Fibroblast of lung (primary cell): ENCODE measurements at regions not wholly inside any gene's neighbourhood (a gene's known extent, or its start where the extent isn't known, plus 50 kb on each side); places are given as distances from the start of the nearest gene placed in this dataset.

ENCODE experiments used
- DNase-seq, 2 donors: peaks; one replicate each; pipeline versions ENCODE4 v3.0.0 to v3.0.0-alpha.2; 2010; ENCODE audit warnings: low read depth in 2 of 2
- H2AFZ ChIP-seq: 2 replicates; pipeline ENCODE4 v1.5.1; 2012; ENCODE audit warnings: low read length, control low read depth, inconsistent platforms
- H3K27ac ChIP-seq: 2 replicates; pipeline ENCODE4 v1.5.1; 2011; ENCODE audit warnings: low read length, control low read depth; ENCODE audit not compliant: insufficient read depth
- H3K27me3 ChIP-seq: 2 replicates; pipeline ENCODE4 v1.5.1; 2011; ENCODE audit warnings: mild to moderate bottlenecking, low read length; ENCODE audit not compliant: control insufficient read depth, insufficient read depth
- H3K36me3 ChIP-seq: 2 replicates; pipeline ENCODE4 v1.5.1; 2011; ENCODE audit warnings: low read length; ENCODE audit not compliant: control insufficient read depth, insufficient read depth
- H3K4me1 ChIP-seq: 2 replicates; pipeline ENCODE4 v1.5.1; 2011; ENCODE audit warnings: low read length; ENCODE audit not compliant: control insufficient read depth, insufficient read depth; ENCODE audit errors: extremely low read depth
- H3K4me2 ChIP-seq: 2 replicates; pipeline ENCODE4 v1.5.1; 2011; ENCODE audit warnings: low read length, control low read depth; ENCODE audit not compliant: insufficient read depth; ENCODE audit errors: extremely low read depth
- H3K4me3 ChIP-seq, 4 experiments: fragments of 200-600 bp in 1 of 4; sonication (generic) in 1 of 4; replicated peaks in 1 of 4; 2 replicates each; pipeline ENCODE4 v1.5.1; 2011 to 2016; ENCODE audit warnings: low read length in 4 of 4, low read depth in 3 of 4, mild to moderate bottlenecking in 3 of 4, control low read depth in 2 of 4, inconsistent platforms in 1 of 4, mixed read lengths in 1 of 4; ENCODE audit not compliant: insufficient read depth in 1 of 4; ENCODE audit errors: control extremely low read depth in 1 of 4
- H3K79me2 ChIP-seq: 2 replicates; pipeline ENCODE4 v1.5.1; 2012; ENCODE audit warnings: mild to moderate bottlenecking, low read length, inconsistent platforms; ENCODE audit not compliant: control insufficient read depth, insufficient read depth
- H3K9ac ChIP-seq: 2 replicates; pipeline ENCODE4 v1.5.1; 2011; ENCODE audit warnings: mild to moderate bottlenecking, low read length, control low read depth; ENCODE audit not compliant: insufficient read depth
- H3K9me3 ChIP-seq: 2 replicates; pipeline ENCODE4 v1.5.1; 2012; ENCODE audit warnings: low read depth, low read length; ENCODE audit not compliant: control insufficient read depth, insufficient read depth
- H4K20me1 ChIP-seq: 2 replicates; pipeline ENCODE4 v1.5.1; 2011; ENCODE audit warnings: low read length; ENCODE audit not compliant: control insufficient read depth, insufficient read depth; ENCODE audit errors: extremely low read depth
- CTCF ChIP-seq, 2 donors: IDR thresholded peaks in 1 of 2; conservative IDR thresholded peaks in 1 of 2; 1 replicate in 1 of 2; 2 replicates in 1 of 2; pipeline ENCODE4 v1.5.1; 2011 to 2012; ENCODE audit warnings: low read length in 2 of 2, control low read depth in 1 of 2, inconsistent platforms in 1 of 2, low read depth in 1 of 2, mild to moderate bottlenecking in 1 of 2
- EZH2 ChIP-seq: IDR thresholded peaks from 2 replicates; pipeline ENCODE4 v1.5.1; 2012; ENCODE audit warnings: low read length, control low read depth, mild to moderate bottlenecking; ENCODE audit errors: missing control alignments

DNA sequence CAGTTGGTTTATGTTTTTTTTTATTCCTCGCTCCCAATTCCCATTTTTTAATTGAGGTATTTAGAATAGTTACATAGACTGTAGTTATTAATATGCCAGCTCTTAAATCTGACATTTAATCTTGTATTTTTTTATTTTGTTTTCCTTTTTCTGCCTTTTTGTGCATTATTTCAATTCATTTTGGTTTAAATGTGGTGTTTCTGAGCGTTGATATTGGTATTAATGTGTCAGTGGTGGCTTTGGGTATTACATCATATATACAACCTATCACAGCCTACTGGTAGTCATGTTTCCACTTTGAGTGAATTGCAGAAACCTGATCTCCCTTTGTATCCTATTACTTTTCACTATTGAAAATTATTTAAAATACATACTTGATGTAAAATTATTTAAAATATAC is 1027.3 kb downstream of the KCNT2 start:
- no peak overlapping the region for H2AFZ ChIP-seq
- H3K27ac ChIP-seq = no peak overlapping the region
- H3K4me2 ChIP-seq = no peak overlapping the region
- H3K4me1 ChIP-seq = no peaks in the 10 kb centered on the region
- no peaks in the 10 kb centered on the region for H3K36me3 ChIP-seq
- DNase-seq = no peak
- no peak overlapping the region for H3K4me3 ChIP-seq
- no peaks in the 10 kb centered on the region for H3K27me3 ChIP-seq
- TF ChIP-seq CTCF (conservative IDR thresholded peaks at IDR 0.05 in 1 of 2, IDR thresholded peaks at IDR 0.05 in 1 of 2; ENCODE audit: low read depth in 1 of 2, low read length in 2 of 2) (peak in 1 of 2 donors; percentile 11), EZH2 (no peak)
- H3K9me3 ChIP-seq = no peaks in the 10 kb centered on the region
- H3K79me2 ChIP-seq = no peaks in the 10 kb centered on the region
- no peaks in the 10 kb centered on the region for H4K20me1 ChIP-seq
- H3K9ac ChIP-seq = no peak overlapping the region

GRCh38 chr1:195577748-195578147 is 1030.5 kb downstream of the KCNT2 start:
- Histone ChIP-seq H3K4me2 (no peak overlapping the region), H3K9me3 (no peaks in the 10 kb centered on the region), H3K27ac (no peak overlapping the region), H2AFZ (no peak overlapping the region), H3K9ac (no peak overlapping the region), H3K27me3 (no peaks in the 10 kb centered on the region), H3K4me1 (no peaks in the 10 kb centered on the region), H4K20me1 (no peaks in the 10 kb centered on the region), H3K4me3 (no peak overlapping the region), H3K79me2 (no peaks in the 10 kb centered on the region), H3K36me3 (no peaks in the 10 kb centered on the region)
- DNase-seq = no peak
- TF ChIP-seq EZH2 = no peak
- TF ChIP-seq CTCF (conservative IDR thresholded peaks at IDR 0.05 in 1 of 2, IDR thresholded peaks at IDR 0.05 in 1 of 2; ENCODE audit: low read depth in 1 of 2, low read length in 2 of 2) = no peak

DNA sequence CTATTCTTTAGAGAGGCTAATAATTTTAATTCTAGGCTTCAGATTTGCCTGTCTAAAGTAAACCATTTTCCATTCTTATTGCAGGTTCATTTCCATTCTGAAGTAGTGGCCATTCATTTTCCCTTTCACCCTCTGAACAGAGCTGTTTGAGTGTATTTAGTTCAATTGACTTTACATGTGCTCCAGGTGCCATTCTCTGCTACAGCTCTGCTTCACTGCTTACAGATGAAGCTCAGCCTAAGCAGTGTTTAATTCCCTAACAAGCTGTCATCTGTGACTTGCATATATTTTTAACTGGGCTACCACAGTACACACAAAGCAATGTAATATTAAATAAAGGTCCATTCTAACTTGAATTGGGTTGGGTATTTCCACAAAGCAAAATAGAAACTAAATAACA is 1031.6 kb downstream of the KCNT2 start:
- Histone ChIP-seq H3K4me3 (no peak overlapping the region), H3K27me3 (no peaks in the 10 kb centered on the region), H3K4me1 (no peaks in the 10 kb centered on the region), H3K79me2 (no peaks in the 10 kb centered on the region), H2AFZ (no peak overlapping the region), H3K9ac (no peak overlapping the region), H4K20me1 (no peaks in the 10 kb centered on the region), H3K27ac (no peak overlapping the region), H3K36me3 (no peaks in the 10 kb centered on the region), H3K4me2 (no peak overlapping the region), H3K9me3 (no peaks in the 10 kb centered on the region)
- DNase-seq = no peak
- TF ChIP-seq EZH2 (no peak), CTCF (conservative IDR thresholded peaks at IDR 0.05 in 1 of 2, IDR thresholded peaks at IDR 0.05 in 1 of 2; ENCODE audit: low read depth in 1 of 2, low read length in 2 of 2) (no peak)
